ENCODE measurements at regions not wholly inside any gene's neighbourhood (a gene's known extent, or its start where the extent isn't known, plus 50 kb on each side); places are given as distances from the start of the nearest gene placed in this dataset.
A peak's percentile ranks its signal among the peaks of the same experiment; 100 is the strongest.

GRCh38 chr2:239815671-239816070, 209.5 kb downstream of the NDUFA10 start:
- ATAC-seq = no peak
- Histone ChIP-seq H3K27me3 (no peaks in the 10 kb centered on the region), H3K4me3 (no peak overlapping the region), H3K4me1 (no peaks in the 10 kb centered on the region), H3K36me3 (replicated peaks in 1 of 2; ENCODE audit: insufficient read depth in 1 of 2, low read depth in 2 of 2) (no peaks in the 10 kb centered on the region), H3K9me3 (no peaks in the 10 kb centered on the region), H3K27ac (no peak overlapping the region)
- 33 to 40% methylated on average over 10 to 12 of the region's 12 CpGs for WGBS, 2 donors
- intact Hi-C loops (cut with DNase I) = no loop called here
- DNase-seq = no peak
- no peak for TF ChIP-seq POLR2A (IDR thresholded peaks at IDR 0.05)
- TF ChIP-seq CTCF (IDR thresholded peaks at IDR 0.05) = no peak

GRCh38 chr2:239814861-239815601, 210.1 kb downstream of the NDUFA10 start:
- 75 to 84% methylated on average over 13 to 18 of the region's 19 CpGs for WGBS, 2 donors
- no peaks in the 10 kb centered on the region for H3K27me3 ChIP-seq
- ATAC-seq (no peak), DNase-seq (peak in 1 of 4 donors; percentile 7)
- H3K9me3 ChIP-seq = no peaks in the 10 kb centered on the region
- intact Hi-C loops (cut with DNase I) = no loop called here
- H3K36me3 ChIP-seq (replicated peaks in 1 of 2; ENCODE audit: insufficient read depth in 1 of 2, low read depth in 2 of 2) = no peaks in the 10 kb centered on the region
- H3K4me3 ChIP-seq = no peak overlapping the region
- no peaks in the 10 kb centered on the region for H3K4me1 ChIP-seq
- peak overlapping the region in 1 of 4 donors; percentile 41 for H3K27ac ChIP-seq
- TF ChIP-seq CTCF (IDR thresholded peaks at IDR 0.05) (no peak), POLR2A (IDR thresholded peaks at IDR 0.05) (no peak)

GRCh38 chr2:239814116-239814860, 210.9 kb downstream of the NDUFA10 start:
- ATAC-seq (no peak), DNase-seq (peak in 1 of 4 donors; percentile 3)
- Histone ChIP-seq H3K27me3 (no peaks in the 10 kb centered on the region), H3K9me3 (no peaks in the 10 kb centered on the region), H3K4me1 (no peaks in the 10 kb centered on the region), H3K36me3 (replicated peaks in 1 of 2; ENCODE audit: insufficient read depth in 1 of 2, low read depth in 2 of 2) (no peaks in the 10 kb centered on the region), H3K4me3 (no peak overlapping the region), H3K27ac (peak overlapping the region in 1 of 4 donors; percentile 41)
- intact Hi-C loops (cut with DNase I) = no loop called here
- TF ChIP-seq POLR2A (IDR thresholded peaks at IDR 0.05) (no peak), CTCF (IDR thresholded peaks at IDR 0.05) (no peak)
- WGBS, 2 donors = 45 to 52% methylated on average over 15 of the region's 15 CpGs

- WGBS, 2 donors = 67 to 73% methylated on average over 20 to 27 of the region's 27 CpGs
- Histone ChIP-seq H3K27me3 (no peaks in the 10 kb centered on the region), H3K9me3 (no peaks in the 10 kb centered on the region), H3K4me3 (no peak overlapping the region), H3K27ac (peak overlapping the region in 1 of 4 donors; percentile 41), H3K36me3 (replicated peaks in 1 of 2; ENCODE audit: insufficient read depth in 1 of 2, low read depth in 2 of 2) (no peaks in the 10 kb centered on the region), H3K4me1 (no peaks in the 10 kb centered on the region)
- ATAC-seq (no peak), DNase-seq (peak in 2 of 4 donors; percentile 18 to 24)
- intact Hi-C loops (cut with DNase I) = no loop called here
- no peak for TF ChIP-seq CTCF (IDR thresholded peaks at IDR 0.05)
- TF ChIP-seq POLR2A (IDR thresholded peaks at IDR 0.05) = no peak
Observed at GRCh38 chr2:239813261-239814115, 211.7 kb downstream of the NDUFA10 start.
